HG03196 (cell line): ENCODE measurements at regions not wholly inside any gene's neighbourhood (a gene's known extent, or its start where the extent isn't known, plus 50 kb on each side); places are given as distances from the start of the nearest gene placed in this dataset.

Experiments used
- ATAC-seq: cut with Tn5 transposase; IDR thresholded peaks from one replicate; pipeline ENCODE4 v1.9.1; 2021; ENCODE audit not compliant: unreplicated experiment

- ATAC-seq: no peak
Measured at GRCh38 chr2:138430181-138430580, 71.4 kb upstream of the SPOPL start.

GRCh38 chr2:138432971-138433370, 68.6 kb upstream of the SPOPL start:
- ATAC-seq: no peak

GRCh38 chr2:138433995-138434951, 67.3 kb upstream of the SPOPL start:
- no peak for ATAC-seq

GRCh38 chr2:138435701-138436100, 65.9 kb upstream of the SPOPL start:
- no peak for ATAC-seq

- ATAC-seq: no peak
Measured at GRCh38 chr2:138439733-138440132, 61.8 kb upstream of the SPOPL start.

- ATAC-seq: no peak
Measured at GRCh38 chr2:138440759-138441158, 60.8 kb upstream of the SPOPL start.

- no peak for ATAC-seq
Measured at GRCh38 chr2:138441916-138442315, 59.7 kb upstream of the SPOPL start.

GRCh38 chr2:138444411-138444810, 57.2 kb upstream of the SPOPL start:
- no peak for ATAC-seq

- no peak for ATAC-seq
Measured at GRCh38 chr2:138445227-138445626, 56.3 kb upstream of the SPOPL start.

GRCh38 chr2:138446043-138446442, 55.5 kb upstream of the SPOPL start:
- no peak for ATAC-seq

- ATAC-seq: no peak
Measured at GRCh38 chr2:138447889-138448570, 53.5 kb upstream of the SPOPL start.
